HepG2 (cell line): ENCODE measurements at regions not wholly inside any gene's neighbourhood (a gene's known extent, or its start where the extent isn't known, plus 50 kb on each side); places are given as distances from the start of the nearest gene placed in this dataset.

Experiments used
- ATAC-seq: fragments of 200-7000 bp; cut with Tn5 transposase; 3 replicates; pipeline ENCODE4 v1.9.1; 2020; ENCODE audit warnings: mild to moderate bottlenecking, moderate library complexity
- BruUV-seq: library from RNA; stranded (reverse); fragments of 400-500 nt; replicated peaks from 2 replicates; lab custom pipeline; 2021; lab: Mats Ljungman, UMichigan
- CTCF ChIA-PET: fragments of 300-600 bp; formaldehyde crosslinking; extraction: SDS; loops from one replicate; lab custom pipeline; 2021; ENCODE audit warnings: low total read pairs, inconsistent platforms, low intra/inter-chr PET ratio; lab: Yijun Ruan, JAX
- POLR2A ChIA-PET: fragments of 350-600 bp; sonication (Branson Sonifier 250); formaldehyde crosslinking; loops from one replicate; lab custom pipeline; 2020; ENCODE audit warnings: antibody characterized with exemption, inconsistent platforms; lab: Yijun Ruan, JAX
- DNase-seq: peaks from one replicate; pipeline ENCODE4 v3.0.0-alpha.2; 2015; ENCODE audit warnings: low spot score
- FAIRE-seq: peaks from 3 replicates; lab custom pipeline; 2011; peaks lifted over from hg19 to GRCh38; lab: Jason Lieb, UNC
- H2AFZ ChIP-seq: one replicate; pipeline ENCODE4 v1.6.1; 2011; ENCODE audit warnings: low read length, inconsistent platforms
- H3K27ac ChIP-seq: fragments of 300-600 bp; 3 replicates; pipeline ENCODE4 v1.8.0; 2011; ENCODE audit warnings: mixed run types, mild to moderate bottlenecking, mixed read lengths, low read length, inconsistent platforms; ENCODE audit not compliant: insufficient read depth; ENCODE audit errors: extremely low read length
- H3K27me3 ChIP-seq, 2 experiments: fragments of 200-600 bp in 1 of 2; 2 replicates in 1 of 2; 3 replicates in 1 of 2; pipeline versions ENCODE4 v1.6.0 to v1.8.0; 2011; ENCODE audit warnings: low read length in 2 of 2, mild to moderate bottlenecking in 2 of 2, moderate library complexity in 2 of 2, inconsistent platforms in 1 of 2; ENCODE audit not compliant: insufficient read depth in 2 of 2, control insufficient read depth in 1 of 2
- H3K36me3 ChIP-seq, 2 experiments: fragments of 200-600 bp in 1 of 2; replicated peaks in 1 of 2; 2 replicates in 1 of 2; 3 replicates in 1 of 2; pipeline versions ENCODE4 v1.5.1 to v1.8.0; 2011; ENCODE audit warnings: low read length in 2 of 2, inconsistent platforms in 1 of 2; ENCODE audit not compliant: insufficient read depth in 2 of 2, control insufficient read depth in 1 of 2
- H3K4me1 ChIP-seq: 2 replicates; pipeline ENCODE4 v1.5.1; 2012; ENCODE audit warnings: low read length, inconsistent platforms; ENCODE audit not compliant: insufficient read depth
- H3K4me2 ChIP-seq: 2 replicates; pipeline ENCODE4 v1.6.0; 2011; ENCODE audit warnings: low read depth, low read length, inconsistent platforms
- H3K4me3 ChIP-seq, 3 experiments: fragments of 200-600 bp in 1 of 3; sonication (generic), shearing (Covaris generic) in 1 of 3; replicated peaks in 1 of 3; 2 replicates each; pipeline ENCODE4 v1.5.1; 2011 to 2016; ENCODE audit warnings: low read length in 3 of 3, inconsistent platforms in 2 of 3, low read depth in 2 of 3, mild to moderate bottlenecking in 2 of 3, control low read depth in 1 of 3, mixed read lengths in 1 of 3; ENCODE audit not compliant: insufficient read depth in 1 of 3
- H3K79me2 ChIP-seq: one replicate; pipeline ENCODE4 v1.6.1; 2011; ENCODE audit warnings: low read length, inconsistent platforms; ENCODE audit not compliant: insufficient read depth
- H3K9ac ChIP-seq: 2 replicates; pipeline ENCODE4 v1.6.0; 2011; ENCODE audit warnings: mild to moderate bottlenecking, low read depth, low read length, inconsistent platforms; ENCODE audit not compliant: insufficient read depth
- H3K9me3 ChIP-seq: 2 replicates; pipeline ENCODE4 v1.5.1; 2012; ENCODE audit warnings: mild to moderate bottlenecking, low read length
- H4K20me1 ChIP-seq: 2 replicates; pipeline ENCODE4 v1.6.0; 2011; ENCODE audit warnings: inconsistent platforms, mild to moderate bottlenecking, low read length, moderate library complexity; ENCODE audit not compliant: insufficient read depth
- ARNT2 ChIP-seq: sonication (generic); formaldehyde crosslinking; IDR thresholded peaks from 2 replicates; pipeline ENCODE4 v1.8.0; 2022; ENCODE audit warnings: mild to moderate bottlenecking, low read depth, missing genetic modification reagents, moderate library complexity
- CREM ChIP-seq, 2 experiments: sonication (generic) in 1 of 2; formaldehyde crosslinking in 1 of 2; IDR thresholded peaks; 2 replicates each; pipeline versions ENCODE4 v1.4.0 to v1.6.1; 2016 to 2020; ENCODE audit warnings: antibody characterized with exemption in 1 of 2, mild to moderate bottlenecking in 1 of 2, missing genetic modification reagents in 1 of 2
- DRAP1 ChIP-seq: IDR thresholded peaks from 2 replicates; pipeline ENCODE4 v1.6.1; 2016; ENCODE audit warnings: missing genetic modification reagents, missing compliant biosample characterization
- HMGXB4 ChIP-seq, 2 experiments: sonication (generic) in 1 of 2; formaldehyde crosslinking in 1 of 2; IDR thresholded peaks; 2 replicates each; pipeline versions ENCODE4 v1.4.0 to v1.6.1; 2018 to 2020; ENCODE audit warnings: missing genetic modification reagents in 2 of 2, borderline replicate concordance in 1 of 2, low read depth in 1 of 2, mild to moderate bottlenecking in 1 of 2, missing biosample characterization in 1 of 2
- KLF12 ChIP-seq: sonication (generic); formaldehyde crosslinking; IDR thresholded peaks from 2 replicates; pipeline ENCODE4 v1.4.0; 2020; ENCODE audit warnings: missing genetic modification reagents, borderline replicate concordance
- MLXIP ChIP-seq: sonication (generic); formaldehyde crosslinking; IDR thresholded peaks from 2 replicates; pipeline ENCODE4 v1.9.0; 2021; ENCODE audit warnings: missing genetic modification reagents, borderline replicate concordance
- PLRG1 ChIP-seq: fragments of 450-650 bp; conservative IDR thresholded peaks from 2 replicates; pipeline ENCODE4 v1.6.1; 2016
- SRSF9 ChIP-seq: fragments of 200-400 bp; formaldehyde crosslinking; IDR thresholded peaks from 2 replicates; pipeline ENCODE4 v1.6.1; 2018; ENCODE audit warnings: borderline replicate concordance, mild to moderate bottlenecking, low read depth, low read length; ENCODE audit not compliant: insufficient read depth, poor library complexity, severe bottlenecking
- ZFYVE20 ChIP-seq: sonication (generic); formaldehyde crosslinking; IDR thresholded peaks from 2 replicates; pipeline ENCODE4 v1.8.0; 2023; ENCODE audit warnings: low read depth, mild to moderate bottlenecking, moderate library complexity, missing genetic modification reagents, borderline replicate concordance
- ZNF10 ChIP-seq: sonication (generic); formaldehyde crosslinking; IDR thresholded peaks from 2 replicates; pipeline ENCODE4 v1.4.0; 2020; ENCODE audit warnings: mild to moderate bottlenecking, low read depth, missing genetic modification reagents, borderline replicate concordance
- ZNF143 ChIP-seq: sonication (generic); formaldehyde crosslinking; IDR thresholded peaks from 2 replicates; pipeline ENCODE4 v1.4.0; 2020; ENCODE audit warnings: missing genetic modification reagents
- ZNF260 ChIP-seq: sonication (generic); formaldehyde crosslinking; IDR thresholded peaks from 2 replicates; pipeline ENCODE4 v1.4.0; 2020; ENCODE audit warnings: missing genetic modification reagents, low read depth, mild to moderate bottlenecking, borderline replicate concordance
- ZNF562 ChIP-seq: sonication (generic); formaldehyde crosslinking; IDR thresholded peaks from 2 replicates; pipeline ENCODE4 v1.8.0; 2022; ENCODE audit warnings: missing genetic modification reagents, borderline replicate concordance
- ZNF660 ChIP-seq: sonication (generic); formaldehyde crosslinking; IDR thresholded peaks from 2 replicates; pipeline ENCODE4 v1.5.1; 2020; ENCODE audit warnings: mild to moderate bottlenecking, low read depth, missing genetic modification reagents, borderline replicate concordance
- ZNF768 ChIP-seq: sonication (generic); formaldehyde crosslinking; IDR thresholded peaks from 2 replicates; pipeline ENCODE4 v1.4.0; 2020; ENCODE audit warnings: missing genetic modification reagents
- ZSCAN20 ChIP-seq: sonication (generic); formaldehyde crosslinking; IDR thresholded peaks from 2 replicates; pipeline ENCODE4 v1.4.0; 2020; ENCODE audit warnings: missing genetic modification reagents, mild to moderate bottlenecking, borderline replicate concordance
- ZSCAN29 ChIP-seq: sonication (generic); formaldehyde crosslinking; conservative IDR thresholded peaks from 2 replicates; pipeline ENCODE4 v1.4.0; 2020; ENCODE audit warnings: mild to moderate bottlenecking, missing genetic modification reagents
- WGBS: methylation state at CpG from one replicate; pipeline ENCODE4 v1.1.6; 2017; ENCODE audit warnings: low lambda C conversion rate; 5-methylcytosine and 5-hydroxymethylcytosine counted together
- in situ Hi-C: cut with HindIII; loops from 2 replicates; pipeline ENCODE4 v1.10.0; 2017; ENCODE audit warnings: low pct_unique_long_range_greater_than_20kb; ENCODE audit not compliant: extremely low pct_ligation_motif_present
- intact Hi-C: fragments of 100-400 bp; cut with micrococcal nuclease; formaldehyde crosslinking; loops from one replicate; pipeline ENCODE4 v1.10.0; 2022; ENCODE audit not compliant: unreplicated experiment

- TF ChIP-seq MLXIP (CRISPR knock-in tag) (no peak), ZNF562 (CRISPR knock-in tag) (no peak), HMGXB4 (CRISPR knock-in tag; IDR thresholded peaks at IDR 0.05; ENCODE audit: borderline replicate concordance in 1 of 2, low read depth in 1 of 2) (no peak), ZNF260 (CRISPR knock-in tag) (no peak)
These were observed 178.7 kb upstream of the TNFAIP3 start (continued) for GRCh38 chr6:137688230-137688971.

GRCh38 chr6:137689377-137689776 lies 177.7 kb upstream of the TNFAIP3 start:
- whole genome bisulfite sequencing, result 2% methylated on average over 4 of the region's 4 CpGs
- ATAC-seq (no peak), FAIRE-seq (peak; percentile 8), DNase-seq (peak; percentile 30)
- H3K4me3 ChIP-seq, result no peak overlapping the region
- 0 out of 5 replicates have a peak, but pooled peaks cover 0 to 3% of the 10 kb centered on the region in 2 experiments for H3K27me3 ChIP-seq
- in situ Hi-C loops, result no loop called here
- H3K4me1 ChIP-seq, result peaks cover 20% of the 10 kb centered on the region
- H3K9ac ChIP-seq, result no peak overlapping the region
- H3K79me2 ChIP-seq, result no peaks in the 10 kb centered on the region
- intact Hi-C loops, result no loop called here
- POLR2A ChIA-PET, result no interaction called here
- H3K4me2 ChIP-seq, result no peak overlapping the region
- H3K36me3 ChIP-seq, result no peaks in the 10 kb centered on the region
- H3K9me3 ChIP-seq, result no peaks in the 10 kb centered on the region
- H4K20me1 ChIP-seq, result no peaks in the 10 kb centered on the region
- no peak overlapping the region for H2AFZ ChIP-seq
- no peak overlapping the region for H3K27ac ChIP-seq
- CTCF ChIA-PET, result no interaction called here
- no TSS peak for BruUV-seq
- TF ChIP-seq ARNT2 (CRISPR knock-in tag) (no peak), ZNF768 (CRISPR knock-in tag) (no peak), ZNF143 (CRISPR knock-in tag) (peak; percentile 41; the same call in 1 of the 2 replicates), ZSCAN20 (CRISPR knock-in tag) (no peak), KLF12 (CRISPR knock-in tag) (no peak), ZFYVE20 (no peak), CREM (IDR thresholded peaks at IDR 0.05) (no peak), CREM (CRISPR knock-in tag; IDR thresholded peaks at IDR 0.05) (no peak), PLRG1 (no peak), ZNF10 (CRISPR knock-in tag) (no peak), ZNF660 (no peak), ZSCAN29 (CRISPR knock-in tag) (no peak), SRSF9 (no peak), DRAP1 (CRISPR knock-in tag) (no peak)
